ENCODE measurements at regions not wholly inside any gene's neighbourhood (a gene's known extent, or its start where the extent isn't known, plus 50 kb on each side); places are given as distances from the start of the nearest gene placed in this dataset.

DNA sequence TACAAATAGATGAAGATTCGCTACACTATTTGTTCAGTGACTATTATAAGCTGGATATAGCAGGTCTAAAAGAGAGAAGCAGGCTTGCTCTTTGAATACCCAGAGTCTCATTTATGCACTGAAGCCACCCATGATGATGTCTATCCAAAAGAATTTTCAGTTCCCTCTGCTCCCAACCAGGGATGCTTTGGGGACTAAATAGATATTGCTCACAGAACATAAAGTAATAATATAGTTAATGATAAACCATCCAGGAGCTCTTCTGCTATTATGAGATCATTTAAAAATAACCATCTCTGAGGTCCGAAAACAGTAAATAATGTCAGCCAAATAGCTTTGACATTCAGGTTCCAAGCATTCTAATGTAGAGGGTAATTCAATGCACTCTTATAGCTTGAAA lies 875.4 kb downstream of the SORCS3 start:
- TF ChIP-seq HDGF (IDR thresholded peaks at IDR 0.05; ENCODE audit: borderline replicate concordance) (no peak), BHLHE40 (IDR thresholded peaks at IDR 0.05; ENCODE audit: borderline replicate concordance) (no peak), ELF4 (IDR thresholded peaks at IDR 0.05) (no peak), TARDBP (IDR thresholded peaks at IDR 0.05) (no peak), SP1 (IDR thresholded peaks at IDR 0.05) (no peak), CTBP1 (IDR thresholded peaks at IDR 0.05; ENCODE audit: borderline replicate concordance) (no peak), ZNF384 (IDR thresholded peaks at IDR 0.05) (no peak), FOXM1 (IDR thresholded peaks at IDR 0.05; ENCODE audit: borderline replicate concordance) (no peak), L3MBTL2 (conservative IDR thresholded peaks at IDR 0.05) (no peak)
- TF ChIP-seq, protein P1, sequence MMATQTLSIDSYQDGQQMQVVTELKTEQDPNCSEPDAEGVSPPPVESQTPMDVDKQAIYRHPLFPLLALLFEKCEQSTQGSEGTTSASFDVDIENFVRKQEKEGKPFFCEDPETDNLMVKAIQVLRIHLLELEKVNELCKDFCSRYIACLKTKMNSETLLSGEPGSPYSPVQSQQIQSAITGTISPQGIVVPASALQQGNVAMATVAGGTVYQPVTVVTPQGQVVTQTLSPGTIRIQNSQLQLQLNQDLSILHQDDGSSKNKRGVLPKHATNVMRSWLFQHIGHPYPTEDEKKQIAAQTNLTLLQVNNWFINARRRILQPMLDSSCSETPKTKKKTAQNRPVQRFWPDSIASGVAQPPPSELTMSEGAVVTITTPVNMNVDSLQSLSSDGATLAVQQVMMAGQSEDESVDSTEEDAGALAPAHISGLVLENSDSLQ (IDR thresholded peaks at IDR 0.05), result no peak

Data from HEK293T (cell line).